ENCODE measurements at regions not wholly inside any gene's neighbourhood (a gene's known extent, or its start where the extent isn't known, plus 50 kb on each side); places are given as distances from the start of the nearest gene placed in this dataset.

DNA sequence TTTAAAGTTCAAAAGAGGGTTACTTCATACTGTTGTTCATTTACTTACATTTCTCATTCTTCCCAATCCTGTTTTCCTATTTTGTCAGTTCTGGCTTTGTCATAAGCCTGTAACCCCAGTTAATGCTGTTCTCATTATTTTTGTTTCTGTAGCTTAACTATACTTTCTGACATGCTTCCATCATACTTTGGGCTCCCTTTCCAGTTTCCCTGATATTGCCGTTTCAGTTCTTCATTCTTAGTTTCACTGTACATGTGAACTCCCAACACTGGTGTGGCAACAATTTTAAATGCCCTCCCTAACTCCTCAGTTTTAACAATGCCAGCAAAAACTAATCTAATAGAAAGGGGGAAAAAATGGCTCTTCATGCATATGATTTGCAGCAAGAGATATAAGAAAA lies 456.7 kb downstream of the LMO4 start:
- Histone ChIP-seq H3K27ac (ENCODE audit: low read depth, low read length, poor library complexity, severe bottlenecking) (no peak overlapping the region), H3K4me2 (ENCODE audit: low read length) (no peak overlapping the region), H3K36me3 (ENCODE audit: insufficient read depth, low read length) (no peaks in the 10 kb centered on the region), H2AFZ (ENCODE audit: low read length) (no peak overlapping the region), H4K20me1 (ENCODE audit: insufficient read depth, low read length) (no peaks in the 10 kb centered on the region), H3K9me2 (ENCODE audit: insufficient read depth, low read length) (no peaks in the 10 kb centered on the region), H3K79me2 (ENCODE audit: insufficient read depth, low read depth, low read length) (no peaks in the 10 kb centered on the region), H3K9me3 (ENCODE audit: low read length) (no peaks in the 10 kb centered on the region), H3K4me1 (ENCODE audit: insufficient read depth, low read length, poor library complexity, severe bottlenecking) (no peaks in the 10 kb centered on the region), H3K4me3 (ENCODE audit: low read depth, low read length, poor library complexity, severe bottlenecking) (no peak overlapping the region)
- no peak for DNase-seq (ENCODE audit: low spot score)
- BruUV-seq (replicated peaks) = no TSS peak
- TF ChIP-seq, protein P1, sequence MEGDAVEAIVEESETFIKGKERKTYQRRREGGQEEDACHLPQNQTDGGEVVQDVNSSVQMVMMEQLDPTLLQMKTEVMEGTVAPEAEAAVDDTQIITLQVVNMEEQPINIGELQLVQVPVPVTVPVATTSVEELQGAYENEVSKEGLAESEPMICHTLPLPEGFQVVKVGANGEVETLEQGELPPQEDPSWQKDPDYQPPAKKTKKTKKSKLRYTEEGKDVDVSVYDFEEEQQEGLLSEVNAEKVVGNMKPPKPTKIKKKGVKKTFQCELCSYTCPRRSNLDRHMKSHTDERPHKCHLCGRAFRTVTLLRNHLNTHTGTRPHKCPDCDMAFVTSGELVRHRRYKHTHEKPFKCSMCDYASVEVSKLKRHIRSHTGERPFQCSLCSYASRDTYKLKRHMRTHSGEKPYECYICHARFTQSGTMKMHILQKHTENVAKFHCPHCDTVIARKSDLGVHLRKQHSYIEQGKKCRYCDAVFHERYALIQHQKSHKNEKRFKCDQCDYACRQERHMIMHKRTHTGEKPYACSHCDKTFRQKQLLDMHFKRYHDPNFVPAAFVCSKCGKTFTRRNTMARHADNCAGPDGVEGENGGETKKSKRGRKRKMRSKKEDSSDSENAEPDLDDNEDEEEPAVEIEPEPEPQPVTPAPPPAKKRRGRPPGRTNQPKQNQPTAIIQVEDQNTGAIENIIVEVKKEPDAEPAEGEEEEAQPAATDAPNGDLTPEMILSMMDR (conservative IDR thresholded peaks at IDR 0.05; ENCODE audit: low read length) = no peak
- TF ChIP-seq EZH2phosphoT487 (IDR thresholded peaks at IDR 0.05; ENCODE audit: borderline replicate concordance, low read depth, low read length) = no peak
- CTCF ChIA-PET (ENCODE audit: unreplicated experiment) = no interaction called here
- intact Hi-C loops (cut with micrococcal nuclease; ENCODE audit: unreplicated experiment) = no loop called here
- POLR2A ChIA-PET = no interaction called here

DNA sequence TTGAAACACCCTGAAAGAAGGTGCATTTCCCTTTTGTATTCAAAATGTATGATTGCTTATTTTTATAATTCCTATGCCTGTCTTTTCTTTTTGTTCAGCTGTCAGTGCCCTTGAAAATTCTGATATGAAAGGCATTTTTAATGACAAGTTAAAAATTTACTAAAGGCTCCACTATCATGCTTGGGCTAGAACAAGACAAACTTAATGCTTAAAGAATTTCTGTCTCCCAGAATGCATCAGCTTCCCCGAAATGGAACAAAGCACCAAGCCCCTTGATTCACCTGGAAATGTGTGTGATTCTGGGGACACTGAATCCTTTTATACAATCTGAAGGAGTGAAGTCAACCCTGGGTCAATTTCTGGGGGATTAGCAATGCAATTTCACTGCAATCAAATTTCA lies 457.5 kb downstream of the LMO4 start:
- Histone ChIP-seq H3K9me3 (ENCODE audit: low read length) (no peaks in the 10 kb centered on the region), H3K79me2 (ENCODE audit: insufficient read depth, low read depth, low read length) (no peaks in the 10 kb centered on the region), H2AFZ (ENCODE audit: low read length) (no peak overlapping the region), H3K4me3 (ENCODE audit: low read depth, low read length, poor library complexity, severe bottlenecking) (no peak overlapping the region), H3K9me2 (ENCODE audit: insufficient read depth, low read length) (no peaks in the 10 kb centered on the region), H3K36me3 (ENCODE audit: insufficient read depth, low read length) (no peaks in the 10 kb centered on the region), H3K27ac (ENCODE audit: low read depth, low read length, poor library complexity, severe bottlenecking) (no peak overlapping the region), H3K4me1 (ENCODE audit: insufficient read depth, low read length, poor library complexity, severe bottlenecking) (no peaks in the 10 kb centered on the region), H4K20me1 (ENCODE audit: insufficient read depth, low read length) (no peaks in the 10 kb centered on the region), H3K4me2 (ENCODE audit: low read length) (no peak overlapping the region)
- no peak for DNase-seq (ENCODE audit: low spot score)
- ChIA-PET CTCF (ENCODE audit: unreplicated experiment) (no interaction called here), POLR2A (no interaction called here)
- intact Hi-C loops (cut with micrococcal nuclease; ENCODE audit: unreplicated experiment) = no loop called here
- TF ChIP-seq, protein P1 (conservative IDR thresholded peaks at IDR 0.05; ENCODE audit: low read length) = no peak
- TF ChIP-seq EZH2phosphoT487 (IDR thresholded peaks at IDR 0.05; ENCODE audit: borderline replicate concordance, low read depth, low read length) = no peak
- no TSS peak for BruUV-seq (replicated peaks)

DNA sequence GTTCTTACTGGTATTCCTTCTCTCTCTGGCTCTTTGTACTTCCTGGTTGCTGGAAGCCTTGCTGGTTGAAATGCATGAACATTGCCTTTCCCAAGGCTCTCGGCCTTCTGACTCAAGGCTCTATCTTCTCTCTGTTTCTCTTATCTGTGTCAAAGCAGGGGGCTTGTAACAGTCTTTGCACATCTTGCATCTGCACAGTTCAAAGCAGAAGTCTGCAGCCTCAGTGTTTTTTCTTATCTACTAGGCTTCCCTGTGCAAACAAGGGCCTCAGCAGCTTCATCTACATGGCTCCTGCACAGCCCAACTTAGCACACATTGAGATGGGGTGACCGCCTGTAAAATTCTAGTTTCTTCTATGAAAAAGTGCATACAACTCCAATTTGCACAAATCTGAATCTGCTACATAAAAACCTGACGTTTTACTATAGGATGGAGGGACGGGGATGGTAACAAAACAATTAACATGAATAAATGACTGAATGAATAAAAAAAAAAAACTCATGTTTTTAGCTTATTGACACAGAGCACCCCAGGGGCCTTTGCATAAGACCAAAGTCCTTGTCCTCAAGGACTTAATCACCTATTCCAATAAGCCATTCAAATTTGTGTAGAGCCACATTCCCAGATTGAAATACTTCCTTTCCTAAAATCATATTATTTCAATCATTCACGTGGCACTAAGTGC lies 458.3 kb downstream of the LMO4 start:
- Histone ChIP-seq H3K27ac (ENCODE audit: low read depth, low read length, poor library complexity, severe bottlenecking) (no peak overlapping the region), H3K36me3 (ENCODE audit: insufficient read depth, low read length) (no peaks in the 10 kb centered on the region), H3K9me3 (ENCODE audit: low read length) (no peaks in the 10 kb centered on the region), H3K4me1 (ENCODE audit: insufficient read depth, low read length, poor library complexity, severe bottlenecking) (no peaks in the 10 kb centered on the region), H3K9me2 (ENCODE audit: insufficient read depth, low read length) (no peaks in the 10 kb centered on the region), H3K4me3 (ENCODE audit: low read depth, low read length, poor library complexity, severe bottlenecking) (no peak overlapping the region), H3K79me2 (ENCODE audit: insufficient read depth, low read depth, low read length) (no peaks in the 10 kb centered on the region), H4K20me1 (ENCODE audit: insufficient read depth, low read length) (no peaks in the 10 kb centered on the region), H3K4me2 (ENCODE audit: low read length) (no peak overlapping the region), H2AFZ (ENCODE audit: low read length) (no peak overlapping the region)
- CTCF ChIA-PET (ENCODE audit: unreplicated experiment) = no interaction called here
- no peak for DNase-seq (ENCODE audit: low spot score)
- TF ChIP-seq, protein P1 (conservative IDR thresholded peaks at IDR 0.05; ENCODE audit: low read length) = no peak
- no peak for TF ChIP-seq EZH2phosphoT487 (IDR thresholded peaks at IDR 0.05; ENCODE audit: borderline replicate concordance, low read depth, low read length)
- POLR2A ChIA-PET = no interaction called here
- intact Hi-C loops (cut with micrococcal nuclease; ENCODE audit: unreplicated experiment) = no loop called here
- no TSS peak for BruUV-seq (replicated peaks)

All from OCI-LY7 (cell line).